Activated CD4-positive, alpha-beta memory T cell treated with anti-CD3 and anti-CD28 coated beads, Interleukin-2, amount 10 ng/mL, durations not matched to agents 7 days and 5 days (primary cell): ENCODE measurements at regions not wholly inside any gene's neighbourhood (a gene's known extent, or its start where the extent isn't known, plus 50 kb on each side); places are given as distances from the start of the nearest gene placed in this dataset.

ENCODE experiments used
- CTCF ChIA-PET: fragments of 350-600 bp; sonication (Branson Sonifier 250); formaldehyde crosslinking; loops from one replicate; lab custom pipeline; 2021; ENCODE audit warnings: antibody characterized with exemption, inconsistent platforms; lab: Charles Lee
- POLR2A ChIA-PET: fragments of 350-600 bp; sonication (Branson Sonifier 250); formaldehyde crosslinking; loops from one replicate; lab custom pipeline; 2021; ENCODE audit warnings: antibody characterized with exemption; lab: Charles Lee
- DNase-seq: peaks from one replicate; pipeline ENCODE4 v3.0.0-alpha.2; 2020
- H3K27ac Mint-ChIP-seq: one replicate; pipeline ENCODE4 v1.8.0; 2021; ENCODE audit warnings: mild to moderate bottlenecking, mixed read lengths
- H3K27me3 Mint-ChIP-seq: one replicate; pipeline ENCODE4 v1.8.0; 2021; ENCODE audit warnings: mixed read lengths
- H3K36me3 Mint-ChIP-seq: one replicate; pipeline ENCODE4 v1.8.0; 2021; ENCODE audit warnings: low read depth, mixed read lengths
- H3K4me1 Mint-ChIP-seq: one replicate; pipeline ENCODE4 v1.8.0; 2021; ENCODE audit warnings: mixed read lengths
- H3K4me3 Mint-ChIP-seq: one replicate; pipeline ENCODE4 v1.8.0; 2021; ENCODE audit warnings: mild to moderate bottlenecking, mixed read lengths
- H3K9me3 Mint-ChIP-seq: one replicate; pipeline ENCODE4 v1.8.0; 2021; ENCODE audit warnings: mixed read lengths

GRCh38 chr18:25764777-25765176 lies 325.6 kb downstream of the SS18 start:
- DNase-seq, result no peak
- H3K27me3 Mint-ChIP-seq, result no peaks in the 10 kb centered on the region
- no peak overlapping the region for H3K27ac Mint-ChIP-seq
- POLR2A ChIA-PET, result no interaction called here
- CTCF ChIA-PET, result no interaction called here
- H3K4me3 Mint-ChIP-seq, result no peak overlapping the region
- no peaks in the 10 kb centered on the region for H3K36me3 Mint-ChIP-seq
- no peaks in the 10 kb centered on the region for H3K9me3 Mint-ChIP-seq
- no peaks in the 10 kb centered on the region for H3K4me1 Mint-ChIP-seq

GRCh38 chr18:25759111-25759510 lies 331.3 kb downstream of the SS18 start:
- ChIA-PET CTCF (no interaction called here), POLR2A (no interaction called here)
- no peaks in the 10 kb centered on the region for H3K36me3 Mint-ChIP-seq
- H3K9me3 Mint-ChIP-seq, result no peaks in the 10 kb centered on the region
- DNase-seq, result no peak
- no peak overlapping the region for H3K27ac Mint-ChIP-seq
- H3K4me3 Mint-ChIP-seq, result no peak overlapping the region
- H3K4me1 Mint-ChIP-seq, result no peaks in the 10 kb centered on the region
- no peaks in the 10 kb centered on the region for H3K27me3 Mint-ChIP-seq

GRCh38 chr18:25743646-25744151 lies 346.7 kb downstream of the SS18 start:
- CTCF ChIA-PET, result no interaction called here
- POLR2A ChIA-PET, result no interaction called here
- Mint-ChIP-seq H3K4me3 (no peak overlapping the region), H3K9me3 (no peaks in the 10 kb centered on the region), H3K4me1 (no peaks in the 10 kb centered on the region), H3K27ac (no peak overlapping the region), H3K36me3 (no peaks in the 10 kb centered on the region), H3K27me3 (no peaks in the 10 kb centered on the region)
- no peak for DNase-seq

GRCh38 chr18:25739376-25739775 lies 351.0 kb downstream of the SS18 start:
- Mint-ChIP-seq H3K4me1 (no peaks in the 10 kb centered on the region), H3K9me3 (no peaks in the 10 kb centered on the region), H3K36me3 (no peaks in the 10 kb centered on the region), H3K27ac (no peak overlapping the region), H3K4me3 (no peak overlapping the region), H3K27me3 (no peaks in the 10 kb centered on the region)
- POLR2A ChIA-PET, result no interaction called here
- DNase-seq, result no peak
- CTCF ChIA-PET, result no interaction called here

- ChIA-PET POLR2A (no interaction called here), CTCF (no interaction called here)
- no peak for DNase-seq
- H3K36me3 Mint-ChIP-seq, result no peaks in the 10 kb centered on the region
- H3K9me3 Mint-ChIP-seq, result no peaks in the 10 kb centered on the region
- H3K27me3 Mint-ChIP-seq, result no peaks in the 10 kb centered on the region
- no peak overlapping the region for H3K27ac Mint-ChIP-seq
- no peak overlapping the region for H3K4me3 Mint-ChIP-seq
- H3K4me1 Mint-ChIP-seq, result no peaks in the 10 kb centered on the region
Measured at GRCh38 chr18:25737710-25738311, 352.6 kb downstream of the SS18 start.

GRCh38 chr18:25736516-25736915 lies 353.9 kb downstream of the SS18 start:
- H3K9me3 Mint-ChIP-seq, result no peaks in the 10 kb centered on the region
- no peak overlapping the region for H3K4me3 Mint-ChIP-seq
- ChIA-PET POLR2A (no interaction called here), CTCF (no interaction called here)
- no peak overlapping the region for H3K27ac Mint-ChIP-seq
- no peaks in the 10 kb centered on the region for H3K36me3 Mint-ChIP-seq
- no peaks in the 10 kb centered on the region for H3K4me1 Mint-ChIP-seq
- no peak for DNase-seq
- H3K27me3 Mint-ChIP-seq, result no peaks in the 10 kb centered on the region

GRCh38 chr18:25735459-25735858 lies 355.0 kb downstream of the SS18 start:
- Mint-ChIP-seq H3K9me3 (no peaks in the 10 kb centered on the region), H3K4me1 (no peaks in the 10 kb centered on the region), H3K27me3 (no peaks in the 10 kb centered on the region), H3K4me3 (no peak overlapping the region), H3K36me3 (no peaks in the 10 kb centered on the region), H3K27ac (no peak overlapping the region)
- POLR2A ChIA-PET, result no interaction called here
- CTCF ChIA-PET, result no interaction called here
- DNase-seq, result no peak

- POLR2A ChIA-PET, result no interaction called here
- Mint-ChIP-seq H3K4me1 (no peaks in the 10 kb centered on the region), H3K27me3 (no peaks in the 10 kb centered on the region), H3K27ac (no peak overlapping the region), H3K9me3 (no peaks in the 10 kb centered on the region), H3K36me3 (no peaks in the 10 kb centered on the region), H3K4me3 (no peak overlapping the region)
- CTCF ChIA-PET, result no interaction called here
- no peak for DNase-seq
Measured at GRCh38 chr18:25734336-25734735, 356.1 kb downstream of the SS18 start.

GRCh38 chr18:25732862-25733261 lies 357.6 kb downstream of the SS18 start:
- H3K4me1 Mint-ChIP-seq, result no peaks in the 10 kb centered on the region
- H3K27ac Mint-ChIP-seq, result no peak overlapping the region
- H3K36me3 Mint-ChIP-seq, result no peaks in the 10 kb centered on the region
- ChIA-PET POLR2A (no interaction called here), CTCF (no interaction called here)
- H3K9me3 Mint-ChIP-seq, result no peaks in the 10 kb centered on the region
- no peak for DNase-seq
- no peak overlapping the region for H3K4me3 Mint-ChIP-seq
- no peaks in the 10 kb centered on the region for H3K27me3 Mint-ChIP-seq

- ChIA-PET POLR2A (no interaction called here), CTCF (no interaction called here)
- H3K27me3 Mint-ChIP-seq, result no peaks in the 10 kb centered on the region
- no peak overlapping the region for H3K4me3 Mint-ChIP-seq
- no peaks in the 10 kb centered on the region for H3K9me3 Mint-ChIP-seq
- H3K36me3 Mint-ChIP-seq, result no peaks in the 10 kb centered on the region
- no peak for DNase-seq
- no peak overlapping the region for H3K27ac Mint-ChIP-seq
- H3K4me1 Mint-ChIP-seq, result no peaks in the 10 kb centered on the region
Measured at GRCh38 chr18:25729072-25729471, 361.3 kb downstream of the SS18 start.

GRCh38 chr18:25727281-25727985 lies 363.0 kb downstream of the SS18 start:
- H3K36me3 Mint-ChIP-seq, result no peaks in the 10 kb centered on the region
- CTCF ChIA-PET, result no interaction called here
- no peaks in the 10 kb centered on the region for H3K27me3 Mint-ChIP-seq
- no peak overlapping the region for H3K27ac Mint-ChIP-seq
- no peak overlapping the region for H3K4me3 Mint-ChIP-seq
- H3K4me1 Mint-ChIP-seq, result no peaks in the 10 kb centered on the region
- H3K9me3 Mint-ChIP-seq, result no peaks in the 10 kb centered on the region
- DNase-seq, result no peak
- POLR2A ChIA-PET, result no interaction called here

- CTCF ChIA-PET, result no interaction called here
- POLR2A ChIA-PET, result no interaction called here
- Mint-ChIP-seq H3K4me3 (no peak overlapping the region), H3K36me3 (no peaks in the 10 kb centered on the region), H3K27me3 (no peaks in the 10 kb centered on the region), H3K4me1 (no peaks in the 10 kb centered on the region), H3K27ac (peak overlapping the region; percentile 21), H3K9me3 (no peaks in the 10 kb centered on the region)
- no peak for DNase-seq
Measured at GRCh38 chr18:25726298-25726697, 364.1 kb downstream of the SS18 start.

GRCh38 chr18:25725501-25725900 lies 364.9 kb downstream of the SS18 start:
- Mint-ChIP-seq H3K27ac (no peak overlapping the region), H3K4me3 (no peak overlapping the region), H3K36me3 (no peaks in the 10 kb centered on the region), H3K9me3 (no peaks in the 10 kb centered on the region), H3K4me1 (no peaks in the 10 kb centered on the region), H3K27me3 (no peaks in the 10 kb centered on the region)
- CTCF ChIA-PET, result no interaction called here
- no peak for DNase-seq
- POLR2A ChIA-PET, result no interaction called here

- CTCF ChIA-PET, result no interaction called here
- Mint-ChIP-seq H3K27ac (peak overlapping the region; percentile 6), H3K9me3 (no peaks in the 10 kb centered on the region), H3K27me3 (no peaks in the 10 kb centered on the region), H3K4me1 (no peaks in the 10 kb centered on the region), H3K4me3 (no peak overlapping the region), H3K36me3 (no peaks in the 10 kb centered on the region)
- POLR2A ChIA-PET, result no interaction called here
- no peak for DNase-seq
Measured at GRCh38 chr18:25724997-25725396, 365.4 kb downstream of the SS18 start.
